PC-9 (cell line): ENCODE measurements at regions not wholly inside any gene's neighbourhood (a gene's known extent, or its start where the extent isn't known, plus 50 kb on each side); places are given as distances from the start of the nearest gene placed in this dataset.

Source experiments
- BruUV-seq: library from RNA; stranded (reverse); fragments of 400-500 nt; replicated peaks from 2 replicates; lab custom pipeline; 2021; lab: Mats Ljungman, UMichigan
- CTCF ChIA-PET: fragments of 300-600 bp; sonication (Branson Sonifier 250); formaldehyde crosslinking; loops from one replicate; lab custom pipeline; 2022; ENCODE audit warnings: antibody characterized with exemption; lab: Charles Lee
- POLR2A ChIA-PET: fragments of 300-600 bp; sonication (Branson Sonifier 250); formaldehyde crosslinking; loops from one replicate; lab custom pipeline; 2022; ENCODE audit warnings: antibody characterized with exemption; ENCODE audit not compliant: unreplicated experiment; lab: Charles Lee
- DNase-seq, 2 experiments: peaks; one replicate each; pipeline versions ENCODE4 v3.0.0 to v3.0.0-alpha.2; 2015 to 2022; ENCODE audit warnings: mixed read lengths in 1 of 2
- H2AFZ ChIP-seq: fragments of 200-600 bp; sonication (generic); 2 replicates; pipeline ENCODE4 v1.8.1; 2017; ENCODE audit warnings: antibody characterized with exemption
- H3F3A ChIP-seq: fragments of 200-600 bp; sonication (generic); 2 replicates; pipeline ENCODE4 v1.8.1; 2017; ENCODE audit warnings: antibody characterized with exemption, mild to moderate bottlenecking, low read depth; ENCODE audit not compliant: insufficient read depth
- H3K27ac ChIP-seq: fragments of 200-600 bp; sonication (generic); 2 replicates; pipeline ENCODE4 v1.6.1; 2016; ENCODE audit warnings: mixed run types
- H3K27me3 ChIP-seq: fragments of 200-600 bp; sonication (generic); 2 replicates; pipeline ENCODE4 v1.6.1; 2016; ENCODE audit warnings: low read depth, mixed run types; ENCODE audit not compliant: insufficient read depth
- H3K36me3 ChIP-seq: fragments of 200-600 bp; sonication (generic); 2 replicates; pipeline ENCODE4 v1.6.1; 2016; ENCODE audit warnings: low read depth, mixed run types
- H3K4me1 ChIP-seq: fragments of 200-600 bp; sonication (generic); replicated peaks from 2 replicates; pipeline ENCODE4 v1.6.1; 2016; ENCODE audit warnings: mixed run types; ENCODE audit not compliant: insufficient read depth
- H3K4me2 ChIP-seq: fragments of 200-600 bp; sonication (generic); 2 replicates; pipeline ENCODE4 v1.6.1; 2017; ENCODE audit warnings: mixed run types
- H3K4me3 ChIP-seq: fragments of 200-600 bp; sonication (generic); 2 replicates; pipeline ENCODE4 v1.6.1; 2016; ENCODE audit warnings: mixed run types
- H3K79me2 ChIP-seq: fragments of 200-600 bp; sonication (generic); 2 replicates; pipeline ENCODE4 v1.6.1; 2017; ENCODE audit warnings: low read depth, mixed run types
- H3K9me2 ChIP-seq: fragments of 200-600 bp; sonication (generic); 2 replicates; pipeline ENCODE4 v1.8.1; 2017; ENCODE audit warnings: mild to moderate bottlenecking; ENCODE audit not compliant: insufficient read depth
- H3K9me3 ChIP-seq: fragments of 200-600 bp; sonication (generic); 2 replicates; pipeline ENCODE4 v1.8.1; 2016; ENCODE audit warnings: low read depth; ENCODE audit not compliant: insufficient read depth
- H4K20me1 ChIP-seq: fragments of 200-600 bp; sonication (generic); 2 replicates; pipeline ENCODE4 v1.8.1; 2017; ENCODE audit not compliant: insufficient read depth
- CTCF ChIP-seq: fragments of 200-600 bp; sonication (generic); conservative IDR thresholded peaks from 2 replicates; pipeline ENCODE4 v1.6.1; 2017; ENCODE audit warnings: mixed run types, antibody characterized with exemption, mild to moderate bottlenecking, moderate library complexity
- EZH2 ChIP-seq: fragments of 200-600 bp; sonication (generic); IDR thresholded peaks from 2 replicates; pipeline ENCODE4 v1.8.0; 2017; ENCODE audit warnings: antibody characterized with exemption, low read depth
- intact Hi-C: fragments of 100-400 bp; cut with micrococcal nuclease; formaldehyde crosslinking; loops from one replicate; pipeline ENCODE4 v1.10.0; 2022; ENCODE audit not compliant: unreplicated experiment

GRCh38 chr5:2142456-2142954 is 259.8 kb upstream of the IRX4 start:
- ChIA-PET POLR2A (no interaction called here), CTCF (no interaction called here)
- DNase-seq, result no peak
- TF ChIP-seq CTCF (no peak), EZH2 (peak; percentile 96)
- H3K9me2 ChIP-seq, result no peaks in the 10 kb centered on the region
- H4K20me1 ChIP-seq, result no peaks in the 10 kb centered on the region
- BruUV-seq, result no TSS peak
- no peaks in the 10 kb centered on the region for H3K36me3 ChIP-seq
- H3K4me1 ChIP-seq, result no peaks in the 10 kb centered on the region
- H3F3A ChIP-seq, result no peaks in the 10 kb centered on the region
- no peak overlapping the region for H3K4me3 ChIP-seq
- no peak overlapping the region for H3K27ac ChIP-seq
- peak overlapping the region; percentile 11 for H3K4me2 ChIP-seq
- peaks cover 82% of the 10 kb centered on the region for H3K27me3 ChIP-seq
- intact Hi-C loops, result no loop called here
- no peaks in the 10 kb centered on the region for H3K9me3 ChIP-seq
- no peak overlapping the region for H2AFZ ChIP-seq
- H3K79me2 ChIP-seq, result no peaks in the 10 kb centered on the region

DNA sequence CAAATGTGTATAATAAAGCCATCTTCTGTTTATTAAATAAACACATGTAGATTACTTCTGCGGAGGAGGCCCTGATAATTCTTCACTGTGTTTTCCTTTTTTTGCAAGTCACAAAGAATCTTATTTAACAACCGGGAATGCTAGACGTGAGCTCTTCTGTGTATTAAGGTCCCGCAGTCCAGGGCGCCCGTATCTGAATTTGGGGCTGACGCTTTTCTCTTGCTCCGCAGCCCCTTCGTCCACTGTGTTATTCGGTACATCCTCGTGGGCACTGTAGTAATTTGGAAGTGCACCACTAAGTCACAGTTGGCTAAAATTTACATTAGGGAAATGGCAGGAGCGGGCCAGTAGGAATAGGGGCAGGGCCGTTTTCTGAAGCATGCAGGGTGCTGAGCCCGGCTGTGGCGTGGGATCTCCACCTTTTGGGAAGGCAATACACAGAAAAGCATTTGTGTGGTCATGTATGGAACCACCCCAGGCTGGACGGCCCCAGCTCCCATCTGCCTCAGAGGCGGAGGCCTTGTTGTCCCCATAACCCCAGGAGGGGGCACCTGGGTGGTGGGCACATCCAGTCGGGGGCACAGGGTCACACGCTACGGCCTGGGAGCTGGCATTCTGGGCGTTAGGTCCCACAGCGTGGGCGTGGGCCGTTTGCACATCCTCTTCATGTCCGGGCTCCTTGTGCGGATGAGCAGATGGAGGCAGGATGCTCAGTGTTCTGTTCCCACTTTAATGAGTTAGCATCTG is 258.7 kb upstream of the IRX4 start:
- H3K4me3 ChIP-seq, result no peak overlapping the region
- H3K9me3 ChIP-seq, result no peaks in the 10 kb centered on the region
- CTCF ChIA-PET, result no interaction called here
- no peak overlapping the region for H3K27ac ChIP-seq
- no peak overlapping the region for H2AFZ ChIP-seq
- no peaks in the 10 kb centered on the region for H4K20me1 ChIP-seq
- TF ChIP-seq CTCF (no peak), EZH2 (no peak)
- POLR2A ChIA-PET, result no interaction called here
- H3K4me1 ChIP-seq, result no peaks in the 10 kb centered on the region
- intact Hi-C loops, result no loop called here
- no peaks in the 10 kb centered on the region for H3F3A ChIP-seq
- H3K4me2 ChIP-seq, result no peak overlapping the region
- peaks cover 85% of the 10 kb centered on the region for H3K27me3 ChIP-seq
- H3K9me2 ChIP-seq, result no peaks in the 10 kb centered on the region
- BruUV-seq, result no TSS peak
- H3K79me2 ChIP-seq, result no peaks in the 10 kb centered on the region
- DNase-seq, result no peak
- H3K36me3 ChIP-seq, result no peaks in the 10 kb centered on the region

DNA sequence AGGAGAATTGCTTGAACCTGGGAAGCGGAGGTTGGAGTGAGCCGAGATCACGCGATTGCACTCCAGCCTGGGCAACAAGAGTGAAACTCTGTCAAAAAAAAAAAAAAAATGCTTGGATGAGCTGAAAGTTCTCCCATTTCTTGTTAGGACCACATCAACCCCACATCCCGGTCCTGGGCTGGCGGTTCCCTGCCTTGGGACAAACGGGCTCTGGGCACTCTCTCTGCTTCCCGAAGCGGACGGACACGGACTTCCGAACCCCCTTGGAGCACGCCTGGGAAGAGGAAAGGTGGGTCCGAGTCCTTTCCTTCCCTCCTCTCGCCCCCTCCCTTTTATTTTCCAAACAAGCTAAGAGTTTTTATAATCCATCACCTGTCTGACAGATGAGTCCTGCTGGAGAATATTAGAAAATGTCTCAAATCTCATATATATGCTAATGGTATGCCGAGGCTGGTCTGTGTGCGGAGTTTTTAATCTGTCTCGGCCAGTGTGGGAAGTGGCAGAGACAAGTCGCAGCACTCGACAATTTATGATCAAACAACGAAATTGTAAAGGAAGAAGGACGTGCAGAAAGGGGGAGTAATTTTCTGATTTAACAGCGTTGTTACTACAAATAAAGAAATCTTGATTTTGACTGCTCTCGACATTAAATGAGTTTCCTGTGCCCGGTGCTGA is 257.9 kb upstream of the IRX4 start:
- Histone ChIP-seq H3K4me3 (no peak overlapping the region), H3K79me2 (no peaks in the 10 kb centered on the region), H3K9me3 (no peaks in the 10 kb centered on the region), H3K36me3 (no peaks in the 10 kb centered on the region), H2AFZ (no peak overlapping the region), H3K27ac (no peak overlapping the region), H4K20me1 (no peaks in the 10 kb centered on the region), H3F3A (no peaks in the 10 kb centered on the region), H3K4me2 (no peak overlapping the region), H3K9me2 (no peaks in the 10 kb centered on the region), H3K27me3 (peaks cover 92% of the 10 kb centered on the region), H3K4me1 (no peaks in the 10 kb centered on the region)
- POLR2A ChIA-PET, result no interaction called here
- intact Hi-C loops, result no loop called here
- no TSS peak for BruUV-seq
- CTCF ChIA-PET, result no interaction called here
- no peak for TF ChIP-seq CTCF
- no peak for TF ChIP-seq EZH2
- DNase-seq, result no peak
